SH-SY5Y (cell line): ENCODE measurements at regions not wholly inside any gene's neighbourhood (a gene's known extent, or its start where the extent isn't known, plus 50 kb on each side); places are given as distances from the start of the nearest gene placed in this dataset.

Experiments used
- GATA2 ChIP-seq: IDR thresholded peaks from 2 replicates; pipeline ENCODE4 v1.6.1; 2011; ENCODE audit warnings: mild to moderate bottlenecking, low read depth, low read length
- GATA3 ChIP-seq: IDR thresholded peaks from 2 replicates; pipeline ENCODE4 v1.6.1; 2011; ENCODE audit warnings: low read depth, mild to moderate bottlenecking, low read length, moderate library complexity

GRCh38 chr2:234175649-234176048, 125.1 kb downstream of the SPP2 start:
- no peak for TF ChIP-seq GATA3
- no peak for TF ChIP-seq GATA2
